ENCODE measurements at regions not wholly inside any gene's neighbourhood (a gene's known extent, or its start where the extent isn't known, plus 50 kb on each side); places are given as distances from the start of the nearest gene placed in this dataset.

GRCh38 chr6:53439556-53439955, 90.8 kb upstream of the ELOVL5 start:
- H4K8ac ChIP-seq (ENCODE audit: low read depth, low read length), result no peak overlapping the region
- H3K4ac ChIP-seq (ENCODE audit: low read length), result no peak overlapping the region
- H2BK5ac ChIP-seq (ENCODE audit: low read length), result no peak overlapping the region
- H3K23ac ChIP-seq (ENCODE audit: low read depth, low read length, poor library complexity), result no peak overlapping the region
- no peak overlapping the region for H2BK12ac ChIP-seq (ENCODE audit: low read length)
- no peak overlapping the region for H3K18ac ChIP-seq (ENCODE audit: low read length)
- no peak for DNase-seq (ENCODE audit: low spot score)
- no peaks in the 10 kb centered on the region for H3K4me1 ChIP-seq (ENCODE audit: control insufficient read depth in 2 of 2, insufficient read depth in 1 of 2, low read depth in 1 of 2, low read length in 2 of 2)
- no peaks in the 10 kb centered on the region for H3K36me3 ChIP-seq (replicated peaks in 1 of 2; ENCODE audit: control insufficient read depth in 2 of 2, insufficient read depth in 2 of 2, low read length in 2 of 2)
- no peaks in the 10 kb centered on the region for H3K27me3 ChIP-seq (ENCODE audit: control insufficient read depth in 3 of 3, insufficient read depth in 3 of 3, low read depth in 1 of 3, low read length in 3 of 3)
- no peak overlapping the region for H3K14ac ChIP-seq (ENCODE audit: low read length)
- H4K91ac ChIP-seq (ENCODE audit: low read depth, low read length, poor library complexity), result no peak overlapping the region
- H3K27ac ChIP-seq (replicated peaks; ENCODE audit: low read length), result no peak overlapping the region
- no peak overlapping the region for H2AFZ ChIP-seq (ENCODE audit: low read length)
- no peaks in the 10 kb centered on the region for H3K79me1 ChIP-seq (ENCODE audit: low read depth, low read length)
- no peak overlapping the region for H3K4me3 ChIP-seq (ENCODE audit: low read length in 2 of 2)
- H2AK5ac ChIP-seq (ENCODE audit: low read depth, low read length), result no peak overlapping the region
- no peak overlapping the region for H3K4me2 ChIP-seq (ENCODE audit: insufficient read depth, low read length, poor library complexity, severe bottlenecking)
- H2BK120ac ChIP-seq (ENCODE audit: low read depth, low read length), result no peak overlapping the region
- no peaks in the 10 kb centered on the region for H3K9me3 ChIP-seq (replicated peaks in 1 of 2; ENCODE audit: control insufficient read depth in 2 of 2, insufficient read depth in 1 of 2, low read depth in 1 of 2, low read length in 2 of 2)
- no peak overlapping the region for H3K9ac ChIP-seq (ENCODE audit: low read depth, low read length, poor library complexity)
- H2BK15ac ChIP-seq (ENCODE audit: low read length), result no peak overlapping the region

GRCh38 chr6:53437557-53438202, 88.9 kb upstream of the ELOVL5 start:
- no peak overlapping the region for H3K14ac ChIP-seq (ENCODE audit: low read length)
- H2BK15ac ChIP-seq (ENCODE audit: low read length), result no peak overlapping the region
- DNase-seq (ENCODE audit: low spot score), result peak; percentile 27
- H3K23ac ChIP-seq (ENCODE audit: low read depth, low read length, poor library complexity), result no peak overlapping the region
- H3K4me1 ChIP-seq (ENCODE audit: control insufficient read depth in 2 of 2, insufficient read depth in 1 of 2, low read depth in 1 of 2, low read length in 2 of 2), result peaks cover 0 to under 1% of the 10 kb centered on the region in 2 donors
- no CpG with 5 or more reads among the region's 5 CpGs for WGBS, 2 donors (ENCODE audit: extremely low coverage in 2 of 2, insufficient read length in 2 of 2, insufficient replicate concordance in 1 of 2)
- H2BK120ac ChIP-seq (ENCODE audit: low read depth, low read length), result no peak overlapping the region
- H2AK5ac ChIP-seq (ENCODE audit: low read depth, low read length), result no peak overlapping the region
- H3K27me3 ChIP-seq (ENCODE audit: control insufficient read depth in 3 of 3, insufficient read depth in 3 of 3, low read depth in 1 of 3, low read length in 3 of 3), result no peaks in the 10 kb centered on the region
- H3K9ac ChIP-seq (ENCODE audit: low read depth, low read length, poor library complexity), result no peak overlapping the region
- H2BK5ac ChIP-seq (ENCODE audit: low read length), result no peak overlapping the region
- H3K9me3 ChIP-seq (replicated peaks in 1 of 2; ENCODE audit: control insufficient read depth in 2 of 2, insufficient read depth in 1 of 2, low read depth in 1 of 2, low read length in 2 of 2), result no peaks in the 10 kb centered on the region
- H3K18ac ChIP-seq (ENCODE audit: low read length), result no peak overlapping the region
- H3K27ac ChIP-seq (replicated peaks; ENCODE audit: low read length), result no peak overlapping the region
- H3K4me2 ChIP-seq (ENCODE audit: insufficient read depth, low read length, poor library complexity, severe bottlenecking), result no peak overlapping the region
- H3K79me1 ChIP-seq (ENCODE audit: low read depth, low read length), result no peaks in the 10 kb centered on the region
- H3K36me3 ChIP-seq (replicated peaks in 1 of 2; ENCODE audit: control insufficient read depth in 2 of 2, insufficient read depth in 2 of 2, low read length in 2 of 2), result no peaks in the 10 kb centered on the region
- no peak overlapping the region for H3K4me3 ChIP-seq (ENCODE audit: low read length in 2 of 2)
- no peak overlapping the region for H3K4ac ChIP-seq (ENCODE audit: low read length)
- no peak overlapping the region for H4K8ac ChIP-seq (ENCODE audit: low read depth, low read length)
- H2BK12ac ChIP-seq (ENCODE audit: low read length), result no peak overlapping the region
- H4K91ac ChIP-seq (ENCODE audit: low read depth, low read length, poor library complexity), result no peak overlapping the region
- H2AFZ ChIP-seq (ENCODE audit: low read length), result peak overlapping the region; percentile 14

GRCh38 chr6:53436526-53437303, 88.0 kb upstream of the ELOVL5 start:
- no peak overlapping the region for H3K14ac ChIP-seq (ENCODE audit: low read length)
- H3K27me3 ChIP-seq (ENCODE audit: control insufficient read depth in 3 of 3, insufficient read depth in 3 of 3, low read depth in 1 of 3, low read length in 3 of 3), result no peaks in the 10 kb centered on the region
- no peak overlapping the region for H3K18ac ChIP-seq (ENCODE audit: low read length)

GRCh38 chr6:53433951-53434285, 85.2 kb upstream of the ELOVL5 start:
- H3K18ac ChIP-seq (ENCODE audit: low read length), result no peak overlapping the region
- H3K4me2 ChIP-seq (ENCODE audit: insufficient read depth, low read length, poor library complexity, severe bottlenecking), result no peak overlapping the region
- no peaks in the 10 kb centered on the region for H3K36me3 ChIP-seq (replicated peaks in 1 of 2; ENCODE audit: control insufficient read depth in 2 of 2, insufficient read depth in 2 of 2, low read length in 2 of 2)
- no peak overlapping the region for H3K4me3 ChIP-seq (ENCODE audit: low read length in 2 of 2)
- no CpG with 5 or more reads among the region's 2 CpGs for WGBS, 2 donors (ENCODE audit: extremely low coverage in 2 of 2, insufficient read length in 2 of 2, insufficient replicate concordance in 1 of 2)
- no peak overlapping the region for H2BK15ac ChIP-seq (ENCODE audit: low read length)
- no peak overlapping the region for H3K4ac ChIP-seq (ENCODE audit: low read length)
- no peak overlapping the region for H2AK5ac ChIP-seq (ENCODE audit: low read depth, low read length)
- DNase-seq (ENCODE audit: low spot score), result no peak
- no peak overlapping the region for H3K14ac ChIP-seq (ENCODE audit: low read length)
- no peak overlapping the region for H2AFZ ChIP-seq (ENCODE audit: low read length)
- H3K9me3 ChIP-seq (replicated peaks in 1 of 2; ENCODE audit: control insufficient read depth in 2 of 2, insufficient read depth in 1 of 2, low read depth in 1 of 2, low read length in 2 of 2), result no peaks in the 10 kb centered on the region
- H2BK12ac ChIP-seq (ENCODE audit: low read length), result no peak overlapping the region
- H3K4me1 ChIP-seq (ENCODE audit: control insufficient read depth in 2 of 2, insufficient read depth in 1 of 2, low read depth in 1 of 2, low read length in 2 of 2), result peaks cover 0 to 3% of the 10 kb centered on the region in 2 donors
- no peak overlapping the region for H4K91ac ChIP-seq (ENCODE audit: low read depth, low read length, poor library complexity)
- no peak overlapping the region for H4K8ac ChIP-seq (ENCODE audit: low read depth, low read length)
- H3K23ac ChIP-seq (ENCODE audit: low read depth, low read length, poor library complexity), result no peak overlapping the region
- H3K27ac ChIP-seq (replicated peaks; ENCODE audit: low read length), result no peak overlapping the region
- no peak overlapping the region for H2BK120ac ChIP-seq (ENCODE audit: low read depth, low read length)
- no peak overlapping the region for H2BK5ac ChIP-seq (ENCODE audit: low read length)
- no peak overlapping the region for H3K9ac ChIP-seq (ENCODE audit: low read depth, low read length, poor library complexity)
- no peaks in the 10 kb centered on the region for H3K27me3 ChIP-seq (ENCODE audit: control insufficient read depth in 3 of 3, insufficient read depth in 3 of 3, low read depth in 1 of 3, low read length in 3 of 3)
- H3K79me1 ChIP-seq (ENCODE audit: low read depth, low read length), result no peaks in the 10 kb centered on the region

More at GRCh38 chr6:53436526-53437303, 88.0 kb upstream of the ELOVL5 start:
- no peaks in the 10 kb centered on the region for H3K9me3 ChIP-seq (replicated peaks in 1 of 2; ENCODE audit: control insufficient read depth in 2 of 2, insufficient read depth in 1 of 2, low read depth in 1 of 2, low read length in 2 of 2)
- H3K9ac ChIP-seq (ENCODE audit: low read depth, low read length, poor library complexity), result no peak overlapping the region
- H2BK12ac ChIP-seq (ENCODE audit: low read length), result no peak overlapping the region
- H3K4me3 ChIP-seq (ENCODE audit: low read length in 2 of 2), result no peak overlapping the region
- no peak overlapping the region for H3K4ac ChIP-seq (ENCODE audit: low read length)
- H2BK15ac ChIP-seq (ENCODE audit: low read length), result no peak overlapping the region
- peak overlapping the region; percentile 14 for H2AFZ ChIP-seq (ENCODE audit: low read length)
- no peak for DNase-seq (ENCODE audit: low spot score)
- H4K91ac ChIP-seq (ENCODE audit: low read depth, low read length, poor library complexity), result no peak overlapping the region
- H2AK5ac ChIP-seq (ENCODE audit: low read depth, low read length), result no peak overlapping the region
- peaks cover 0 to 3% of the 10 kb centered on the region in 2 donors for H3K4me1 ChIP-seq (ENCODE audit: control insufficient read depth in 2 of 2, insufficient read depth in 1 of 2, low read depth in 1 of 2, low read length in 2 of 2)
- H3K79me1 ChIP-seq (ENCODE audit: low read depth, low read length), result no peaks in the 10 kb centered on the region
- no peaks in the 10 kb centered on the region for H3K36me3 ChIP-seq (replicated peaks in 1 of 2; ENCODE audit: control insufficient read depth in 2 of 2, insufficient read depth in 2 of 2, low read length in 2 of 2)
- no peak overlapping the region for H2BK120ac ChIP-seq (ENCODE audit: low read depth, low read length)
- no peak overlapping the region for H2BK5ac ChIP-seq (ENCODE audit: low read length)
- WGBS, 2 donors (ENCODE audit: extremely low coverage in 2 of 2, insufficient read length in 2 of 2, insufficient replicate concordance in 1 of 2), result no CpG with 5 or more reads among the region's 7 CpGs
- H4K8ac ChIP-seq (ENCODE audit: low read depth, low read length), result no peak overlapping the region
- H3K4me2 ChIP-seq (ENCODE audit: insufficient read depth, low read length, poor library complexity, severe bottlenecking), result no peak overlapping the region
- H3K23ac ChIP-seq (ENCODE audit: low read depth, low read length, poor library complexity), result no peak overlapping the region
- no peak overlapping the region for H3K27ac ChIP-seq (replicated peaks; ENCODE audit: low read length)
